ENCODE measurements at regions not wholly inside any gene's neighbourhood (a gene's known extent, or its start where the extent isn't known, plus 50 kb on each side); places are given as distances from the start of the nearest gene placed in this dataset.
"Not testable (repeated sequence)": the region's sequence is repeated elsewhere in the genome, so short reads cannot be mapped to it uniquely, and the experiment has no call there.

DNA sequence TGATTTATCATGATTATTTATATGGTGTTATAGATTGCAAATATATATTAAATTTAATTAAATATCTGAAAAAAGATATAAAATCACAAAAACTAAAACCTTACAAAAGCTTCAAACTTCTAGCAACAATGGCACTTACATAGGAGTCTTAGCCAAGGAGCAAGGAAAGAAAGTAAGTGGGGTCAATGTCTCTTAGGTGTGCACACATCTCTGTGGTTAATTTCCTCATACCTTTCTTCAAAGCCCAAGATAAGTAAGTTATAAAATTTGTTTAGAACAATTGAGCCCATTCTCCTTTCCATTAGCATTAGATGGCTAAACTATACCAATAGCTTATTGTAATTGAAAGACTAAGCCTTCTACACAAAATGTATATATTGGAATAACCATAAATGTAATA is 161.6 kb upstream of the PDE4D start:
- no peaks in the 10 kb centered on the region for H3K4me1 Mint-ChIP-seq (ENCODE audit: low read depth)
- intact Hi-C loops (cut with micrococcal nuclease), result no loop called here
- H3K4me3 Mint-ChIP-seq (ENCODE audit: low read depth), result no peak overlapping the region
- no peak overlapping the region for H3K27ac Mint-ChIP-seq
- peaks cover 6% of the 10 kb centered on the region for H3K9me3 Mint-ChIP-seq
- H3K27me3 Mint-ChIP-seq (ENCODE audit: low read depth), result no peaks in the 10 kb centered on the region
- no peak for DNase-seq (ENCODE audit: low spot score)
- no peaks in the 10 kb centered on the region for H3K36me3 Mint-ChIP-seq (ENCODE audit: low read depth)

- H3K36me3 Mint-ChIP-seq (ENCODE audit: low read depth); intact Hi-C loops (cut with micrococcal nuclease); H3K27me3 Mint-ChIP-seq (ENCODE audit: low read depth); H3K9me3 Mint-ChIP-seq; H3K27ac Mint-ChIP-seq; H3K4me3 Mint-ChIP-seq (ENCODE audit: low read depth); DNase-seq (ENCODE audit: low spot score); H3K4me1 Mint-ChIP-seq (ENCODE audit: low read depth): not testable (repeated sequence)
Measured at GRCh38 chr5:60041996-60042664, 148.6 kb upstream of the PDE4D start.

DNA sequence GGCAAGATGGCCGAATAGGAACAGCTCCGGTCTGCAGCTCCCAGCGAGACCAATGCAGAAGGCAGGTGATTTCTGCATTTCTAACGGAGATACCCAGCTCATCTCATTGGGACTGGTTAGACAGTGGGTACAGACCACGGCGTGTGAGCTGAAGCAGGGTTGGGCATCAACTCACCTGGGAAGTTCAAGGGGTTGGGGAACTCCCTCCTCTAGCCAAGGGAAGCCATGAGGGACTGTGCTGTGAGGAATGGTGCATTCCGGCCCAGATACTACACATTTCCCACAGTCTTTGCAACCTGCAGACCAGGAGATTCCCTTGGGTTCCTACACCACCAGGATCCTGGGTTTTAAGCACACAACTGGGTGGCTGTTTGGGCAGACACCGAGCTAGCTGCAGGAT is 148.0 kb upstream of the PDE4D start:
- H3K27ac Mint-ChIP-seq; H3K27me3 Mint-ChIP-seq (ENCODE audit: low read depth); H3K4me1 Mint-ChIP-seq (ENCODE audit: low read depth); H3K9me3 Mint-ChIP-seq; H3K36me3 Mint-ChIP-seq (ENCODE audit: low read depth); H3K4me3 Mint-ChIP-seq (ENCODE audit: low read depth); intact Hi-C loops (cut with micrococcal nuclease); DNase-seq (ENCODE audit: low spot score): not testable (repeated sequence)

DNA sequence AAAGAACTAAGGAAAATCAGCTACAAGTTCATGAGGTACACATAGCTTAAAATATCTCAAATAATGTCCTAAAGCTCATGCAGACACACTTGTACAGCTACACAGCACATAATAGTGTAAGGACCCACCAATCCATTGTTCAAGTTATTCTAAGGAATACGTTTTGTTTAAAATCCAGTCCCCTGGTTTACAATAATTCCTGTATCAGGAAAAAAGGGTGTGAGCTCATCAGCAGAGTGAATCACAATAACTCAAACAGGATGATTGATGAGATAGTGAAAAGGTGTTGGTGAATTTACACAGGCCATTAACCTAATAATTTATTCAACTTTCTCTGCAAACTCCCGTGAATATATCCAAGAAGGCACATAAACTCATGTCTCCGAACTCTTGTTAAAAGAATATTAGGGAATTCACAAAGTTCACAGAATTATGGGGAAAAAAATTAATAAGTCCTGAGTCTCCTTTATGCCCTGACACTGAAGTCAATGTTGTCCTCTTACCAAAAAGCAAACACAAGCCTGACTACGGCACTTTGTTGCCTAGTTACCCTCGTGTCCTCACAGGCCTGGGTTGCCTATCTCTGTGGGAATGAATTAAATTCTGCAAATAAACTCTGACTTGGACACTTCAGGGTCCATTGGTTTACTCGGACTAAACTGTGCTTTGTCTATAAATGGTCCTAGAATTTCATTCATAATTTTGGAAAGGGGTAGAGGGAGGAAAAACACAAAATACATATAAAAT is 142.8 kb upstream of the PDE4D start:
- Mint-ChIP-seq H3K4me3 (ENCODE audit: low read depth) (no peak overlapping the region), H3K27ac (no peak overlapping the region), H3K9me3 (peaks cover 4% of the 10 kb centered on the region), H3K36me3 (ENCODE audit: low read depth) (no peaks in the 10 kb centered on the region), H3K4me1 (ENCODE audit: low read depth) (no peaks in the 10 kb centered on the region), H3K27me3 (ENCODE audit: low read depth) (no peaks in the 10 kb centered on the region)
- intact Hi-C loops (cut with micrococcal nuclease), result no loop called here
- DNase-seq (ENCODE audit: low spot score), result no peak

GRCh38 chr5:60026161-60026560 is 132.6 kb upstream of the PDE4D start:
- Mint-ChIP-seq H3K4me3 (ENCODE audit: low read depth) (no peak overlapping the region), H3K27ac (no peak overlapping the region), H3K9me3 (no peaks in the 10 kb centered on the region), H3K4me1 (ENCODE audit: low read depth) (no peaks in the 10 kb centered on the region), H3K36me3 (ENCODE audit: low read depth) (no peaks in the 10 kb centered on the region), H3K27me3 (ENCODE audit: low read depth) (no peaks in the 10 kb centered on the region)
- DNase-seq (ENCODE audit: low spot score), result no peak
- intact Hi-C loops (cut with micrococcal nuclease), result no loop called here

DNA sequence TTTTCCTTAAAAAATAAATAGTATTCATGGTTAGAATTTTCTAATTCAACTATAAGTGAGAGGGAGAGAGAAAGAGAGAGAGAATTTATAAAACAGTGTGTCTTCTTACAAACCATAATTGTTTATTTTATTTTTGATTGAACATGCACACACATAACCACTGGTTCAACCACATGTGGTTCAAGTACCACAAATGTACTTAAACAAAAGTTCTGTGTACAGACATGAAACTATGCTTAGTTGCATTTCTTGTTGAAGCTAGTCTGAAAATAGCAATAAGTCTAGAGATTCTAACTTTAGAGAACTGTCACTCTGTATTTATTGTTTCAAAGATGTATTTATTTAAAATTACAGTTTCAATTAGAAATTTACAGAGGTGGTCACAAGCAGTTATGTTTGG is 130.6 kb upstream of the PDE4D start:
- intact Hi-C loops (cut with micrococcal nuclease), result no loop called here
- no peak overlapping the region for H3K27ac Mint-ChIP-seq
- no peak for DNase-seq (ENCODE audit: low spot score)
- no peaks in the 10 kb centered on the region for H3K4me1 Mint-ChIP-seq (ENCODE audit: low read depth)
- H3K27me3 Mint-ChIP-seq (ENCODE audit: low read depth), result no peaks in the 10 kb centered on the region
- H3K9me3 Mint-ChIP-seq, result no peaks in the 10 kb centered on the region
- H3K36me3 Mint-ChIP-seq (ENCODE audit: low read depth), result no peaks in the 10 kb centered on the region
- H3K4me3 Mint-ChIP-seq (ENCODE audit: low read depth), result no peak overlapping the region

DNA sequence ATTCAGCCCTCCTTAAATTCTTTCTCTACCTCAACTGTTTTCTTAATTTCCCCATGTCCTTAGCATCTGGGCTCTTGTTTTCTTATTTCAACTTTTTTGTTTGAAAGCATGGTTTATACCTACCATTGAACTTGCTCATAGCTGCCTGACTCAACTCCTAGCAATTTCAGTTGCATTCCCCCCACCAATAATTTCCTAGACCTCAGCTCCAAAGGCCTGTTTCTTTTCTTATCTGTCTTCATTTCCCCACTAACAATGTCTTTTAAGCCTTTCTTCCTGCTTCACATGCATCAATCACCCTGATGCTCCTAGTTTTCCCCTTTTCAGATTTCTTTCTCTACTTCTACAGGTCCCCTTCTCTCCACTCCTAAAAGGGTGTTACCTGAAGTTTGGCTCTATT is 129.7 kb upstream of the PDE4D start:
- no peak for DNase-seq (ENCODE audit: low spot score)
- Mint-ChIP-seq H3K36me3 (ENCODE audit: low read depth) (no peaks in the 10 kb centered on the region), H3K9me3 (no peaks in the 10 kb centered on the region), H3K27ac (no peak overlapping the region), H3K4me1 (ENCODE audit: low read depth) (no peaks in the 10 kb centered on the region), H3K4me3 (ENCODE audit: low read depth) (no peak overlapping the region), H3K27me3 (ENCODE audit: low read depth) (no peaks in the 10 kb centered on the region)
- intact Hi-C loops (cut with micrococcal nuclease), result no loop called here

DNA sequence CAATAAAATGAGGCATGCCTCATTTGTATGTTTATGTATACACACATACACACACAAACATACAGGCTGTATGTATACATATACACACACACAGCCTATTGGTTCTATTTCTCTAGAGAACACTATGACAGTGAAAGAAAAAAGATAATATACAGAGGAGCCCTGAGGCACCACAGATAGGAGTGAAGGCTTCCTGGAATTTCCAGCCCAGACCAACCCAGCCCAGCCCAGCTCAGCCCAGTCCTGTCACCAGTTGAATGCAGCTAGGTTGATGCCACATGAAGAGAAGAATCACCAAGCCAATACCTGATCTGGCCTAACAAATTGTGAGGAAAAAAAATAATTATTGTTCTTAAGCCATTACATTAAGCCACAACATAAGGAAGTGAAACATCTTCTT is 126.9 kb upstream of the PDE4D start:
- no peak overlapping the region for H3K4me3 Mint-ChIP-seq (ENCODE audit: low read depth)
- H3K36me3 Mint-ChIP-seq (ENCODE audit: low read depth), result no peaks in the 10 kb centered on the region
- DNase-seq (ENCODE audit: low spot score), result no peak
- H3K27me3 Mint-ChIP-seq (ENCODE audit: low read depth), result no peaks in the 10 kb centered on the region
- H3K4me1 Mint-ChIP-seq (ENCODE audit: low read depth), result no peaks in the 10 kb centered on the region
- H3K27ac Mint-ChIP-seq, result no peak overlapping the region
- intact Hi-C loops (cut with micrococcal nuclease), result no loop called here
- no peaks in the 10 kb centered on the region for H3K9me3 Mint-ChIP-seq

DNA sequence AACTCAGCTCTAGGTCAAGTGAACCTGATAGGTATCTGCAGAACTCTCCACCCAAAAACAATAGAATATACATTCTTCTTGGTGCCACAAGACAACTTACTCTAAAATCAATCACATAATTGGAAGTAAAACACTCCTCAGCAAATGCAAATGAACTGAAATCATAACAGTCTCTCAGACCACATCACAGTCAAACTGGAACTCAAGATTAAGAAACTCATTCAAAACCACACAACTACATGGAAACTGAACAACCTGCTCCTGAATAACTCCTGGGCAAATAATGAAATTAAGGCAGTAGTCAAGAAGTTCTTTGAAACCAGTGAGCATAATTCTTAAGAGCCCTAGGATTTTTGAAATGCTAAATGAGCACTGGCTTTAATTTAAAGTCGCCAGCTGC is 125.4 kb upstream of the PDE4D start:
- H3K9me3 Mint-ChIP-seq; DNase-seq (ENCODE audit: low spot score); H3K27ac Mint-ChIP-seq; H3K27me3 Mint-ChIP-seq (ENCODE audit: low read depth); intact Hi-C loops (cut with micrococcal nuclease); H3K4me1 Mint-ChIP-seq (ENCODE audit: low read depth); H3K4me3 Mint-ChIP-seq (ENCODE audit: low read depth); H3K36me3 Mint-ChIP-seq (ENCODE audit: low read depth): not testable (repeated sequence)

GRCh38 chr5:60018091-60018490 is 124.6 kb upstream of the PDE4D start:
- H3K4me1 Mint-ChIP-seq (ENCODE audit: low read depth), result no peaks in the 10 kb centered on the region
- H3K36me3 Mint-ChIP-seq (ENCODE audit: low read depth), result no peaks in the 10 kb centered on the region
- H3K27me3 Mint-ChIP-seq (ENCODE audit: low read depth), result no peaks in the 10 kb centered on the region
- H3K27ac Mint-ChIP-seq, result no peak overlapping the region
- H3K4me3 Mint-ChIP-seq (ENCODE audit: low read depth), result no peak overlapping the region
- intact Hi-C loops (cut with micrococcal nuclease), result no loop called here
- no peaks in the 10 kb centered on the region for H3K9me3 Mint-ChIP-seq
- DNase-seq (ENCODE audit: low spot score), result no peak

GRCh38 chr5:60014331-60014730 is 120.8 kb upstream of the PDE4D start:
- intact Hi-C loops (cut with micrococcal nuclease), result no loop called here
- Mint-ChIP-seq H3K4me1 (ENCODE audit: low read depth) (no peaks in the 10 kb centered on the region), H3K4me3 (ENCODE audit: low read depth) (no peak overlapping the region), H3K27me3 (ENCODE audit: low read depth) (no peaks in the 10 kb centered on the region), H3K27ac (no peak overlapping the region), H3K9me3 (no peaks in the 10 kb centered on the region), H3K36me3 (ENCODE audit: low read depth) (no peaks in the 10 kb centered on the region)
- DNase-seq (ENCODE audit: low spot score), result no peak

GRCh38 chr5:60010853-60011252 is 117.3 kb upstream of the PDE4D start:
- Mint-ChIP-seq H3K9me3 (no peaks in the 10 kb centered on the region), H3K27me3 (ENCODE audit: low read depth) (no peaks in the 10 kb centered on the region), H3K36me3 (ENCODE audit: low read depth) (no peaks in the 10 kb centered on the region), H3K4me3 (ENCODE audit: low read depth) (no peak overlapping the region), H3K4me1 (ENCODE audit: low read depth) (no peaks in the 10 kb centered on the region), H3K27ac (no peak overlapping the region)
- intact Hi-C loops (cut with micrococcal nuclease), result no loop called here
- DNase-seq (ENCODE audit: low spot score), result no peak

- H3K4me1 Mint-ChIP-seq (ENCODE audit: low read depth), result no peaks in the 10 kb centered on the region
- intact Hi-C loops (cut with micrococcal nuclease), result no loop called here
- no peaks in the 10 kb centered on the region for H3K9me3 Mint-ChIP-seq
Measured at GRCh38 chr5:60010328-60010727, 116.8 kb upstream of the PDE4D start.

More at GRCh38 chr5:60010328-60010727, 116.8 kb upstream of the PDE4D start:
- DNase-seq (ENCODE audit: low spot score), result no peak
- H3K27ac Mint-ChIP-seq, result no peak overlapping the region
- H3K36me3 Mint-ChIP-seq (ENCODE audit: low read depth), result no peaks in the 10 kb centered on the region
- H3K4me3 Mint-ChIP-seq (ENCODE audit: low read depth), result no peak overlapping the region
- no peaks in the 10 kb centered on the region for H3K27me3 Mint-ChIP-seq (ENCODE audit: low read depth)

All from activated T-helper 2 cell treated with anti-CD3 and anti-CD28 coated beads, Interferon-gamma antibody, Interleukin-2, Interleukin-4, amounts not matched to agents 10 μg/mL and 5 μg/mL and 100 μg/mL, durations not matched to agents 14 hours and 24 hours and 36 hours (primary cell).